ENCODE measurements at regions not wholly inside any gene's neighbourhood (a gene's known extent, or its start where the extent isn't known, plus 50 kb on each side); places are given as distances from the start of the nearest gene placed in this dataset.
"Not testable (repeated sequence)": the region's sequence is repeated elsewhere in the genome, so short reads cannot be mapped to it uniquely, and the experiment has no call there.

DNA sequence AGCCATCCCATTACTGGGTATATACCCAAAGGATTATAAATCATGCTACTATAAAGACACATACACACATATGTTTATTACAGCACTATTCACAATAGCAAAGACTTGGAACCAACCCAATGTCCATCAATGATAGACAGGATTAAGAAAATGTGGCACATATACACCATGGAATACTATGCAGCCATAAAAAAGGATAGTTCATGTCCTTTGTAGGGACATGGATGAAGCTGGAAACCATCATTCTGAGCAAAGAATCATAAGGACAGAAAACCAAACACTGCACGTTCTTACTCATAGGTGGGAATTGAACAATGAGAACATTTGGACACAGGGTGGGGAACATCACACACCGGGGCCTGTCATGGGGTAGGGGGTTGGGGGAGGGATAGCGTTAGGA is 60.3 kb upstream of the NMU start:
- DNase-seq, result not testable (repeated sequence)

DNA sequence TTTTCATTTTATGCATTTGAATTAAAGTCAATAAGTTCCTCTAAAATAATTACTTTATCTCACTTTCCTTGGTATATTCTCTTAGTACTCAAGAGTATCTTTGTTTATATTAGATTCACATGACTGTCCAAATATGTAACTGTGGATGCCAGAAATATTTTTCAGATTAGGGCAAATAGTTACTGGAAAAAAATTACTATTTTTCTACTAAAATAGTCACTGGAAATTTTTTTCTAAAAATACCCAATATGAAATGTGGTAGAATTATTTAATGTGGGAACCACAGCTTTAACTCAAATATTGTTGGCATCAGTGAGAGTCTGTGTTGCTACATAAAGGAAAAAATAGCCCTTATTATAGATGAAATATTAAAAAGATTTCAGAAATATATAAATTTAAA is 70.4 kb upstream of the NMU start:
- DNase-seq, result no peak

DNA sequence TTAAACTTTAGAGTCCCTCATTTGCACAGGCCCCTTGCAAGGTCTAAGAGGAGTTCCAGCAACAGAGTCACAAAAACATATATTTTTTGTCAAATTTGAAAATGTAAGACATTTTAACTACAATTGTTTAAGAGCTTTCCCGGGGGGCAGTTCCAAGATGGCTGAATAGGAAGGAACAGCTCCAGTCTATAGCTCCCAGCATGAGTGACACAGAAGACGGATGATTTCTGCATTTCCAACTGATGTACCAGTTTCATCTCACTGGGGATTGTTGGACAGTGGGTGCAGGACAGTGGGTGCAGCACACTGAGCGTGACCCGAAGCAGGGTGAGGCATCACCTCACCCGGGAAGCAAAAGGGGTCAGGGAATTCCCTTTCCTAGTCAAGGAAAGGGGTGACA is 71.4 kb upstream of the NMU start:
- DNase-seq, result no peak

DNA sequence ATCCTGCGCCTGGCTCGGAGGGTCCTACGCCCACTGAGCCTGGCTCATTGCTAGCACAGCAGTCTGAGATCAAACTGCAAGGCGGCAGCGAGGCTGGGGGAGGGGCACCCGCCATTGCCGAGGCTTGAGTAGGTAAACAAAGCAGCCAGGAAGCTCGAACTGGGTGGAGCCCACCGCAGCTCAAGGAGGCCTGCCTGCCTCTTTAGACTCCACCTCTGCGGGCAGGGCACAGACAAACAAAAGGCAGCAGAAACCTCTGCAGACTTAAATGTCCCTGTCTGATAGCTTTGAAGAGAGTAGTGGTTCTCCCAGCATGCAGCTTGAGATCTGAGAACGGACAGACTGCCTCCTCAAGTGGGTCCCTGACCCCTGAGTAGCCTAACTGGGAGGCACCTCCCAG is 71.9 kb upstream of the NMU start:
- DNase-seq, result not testable (repeated sequence)

DNA sequence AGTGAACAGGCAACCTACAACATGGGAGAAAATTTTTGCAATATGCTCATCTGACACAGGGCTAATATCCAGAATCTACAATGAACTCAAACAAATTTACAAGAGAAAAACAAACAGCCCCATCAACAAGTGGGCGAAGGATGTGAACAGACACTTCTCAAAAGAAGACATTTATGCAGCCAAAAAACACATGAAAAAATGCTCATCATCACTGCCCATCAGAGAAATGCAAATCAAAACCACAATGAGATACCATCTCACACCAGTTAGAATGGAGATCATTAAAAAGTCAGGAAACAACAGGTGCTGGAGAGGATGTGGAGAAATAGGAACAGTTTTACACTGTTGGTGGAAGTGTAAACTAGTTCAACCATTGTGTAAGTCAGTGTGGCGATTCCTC is 76.7 kb upstream of the NMU start:
- DNase-seq, result not testable (repeated sequence)

DNA sequence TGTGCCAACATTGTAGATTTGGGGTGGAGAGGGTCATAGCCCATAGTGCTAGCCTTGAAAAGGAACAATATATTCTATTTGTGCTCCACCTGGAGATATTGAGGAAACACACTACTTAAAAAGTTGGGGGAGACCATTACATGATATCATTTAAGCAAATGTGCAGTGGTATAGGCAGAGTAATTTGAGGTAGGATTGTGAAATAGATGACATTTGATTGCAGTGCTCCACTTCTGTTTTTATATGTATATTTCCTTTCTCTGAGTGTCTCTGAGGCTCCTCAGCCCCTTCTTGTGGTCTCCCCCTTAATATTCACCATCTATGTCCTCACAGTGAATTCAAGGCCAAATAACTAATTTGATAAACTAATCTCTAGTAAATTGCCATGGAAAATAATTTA is 85.6 kb upstream of the NMU start:
- DNase-seq, result no peak

DNA sequence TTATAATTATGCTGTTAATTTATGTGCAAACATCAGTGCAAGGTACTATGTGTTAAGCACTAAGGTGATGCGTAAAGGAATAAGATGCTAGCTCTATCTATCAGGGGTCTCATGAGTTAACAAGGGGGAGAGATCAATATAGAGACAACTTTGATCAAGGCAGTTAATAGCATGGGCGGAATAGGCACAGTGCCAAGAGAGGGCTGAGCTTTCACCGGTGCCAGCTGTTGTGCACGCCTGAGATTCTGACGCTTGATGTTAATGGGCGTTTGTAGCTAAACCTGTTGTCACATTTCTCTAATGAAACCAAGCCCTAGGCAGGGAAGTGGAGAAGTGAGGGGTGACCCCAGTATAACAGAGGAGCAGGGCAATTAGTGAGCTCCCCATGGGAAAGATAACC is 86.0 kb upstream of the NMU start:
- DNase-seq, result no peak

DNA sequence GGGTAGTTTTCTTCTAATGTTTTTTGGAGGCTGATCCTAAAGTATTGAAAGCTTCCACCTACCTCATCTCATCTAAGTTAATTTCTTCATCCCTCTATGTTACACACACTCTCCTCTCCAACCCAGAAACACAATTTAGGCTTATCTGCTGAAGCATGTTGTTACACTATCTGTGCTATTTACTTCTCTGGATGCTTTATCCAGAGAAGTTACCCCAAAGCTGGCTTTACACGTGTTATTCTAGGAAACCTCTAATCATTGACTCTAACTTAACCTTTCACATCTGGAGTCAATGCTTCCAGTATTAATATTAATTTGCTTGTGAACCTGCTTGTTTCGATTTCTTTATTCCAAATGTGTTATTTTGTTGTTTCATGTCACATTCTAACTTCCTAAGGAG is 87.3 kb upstream of the NMU start:
- DNase-seq, result no peak

DNA sequence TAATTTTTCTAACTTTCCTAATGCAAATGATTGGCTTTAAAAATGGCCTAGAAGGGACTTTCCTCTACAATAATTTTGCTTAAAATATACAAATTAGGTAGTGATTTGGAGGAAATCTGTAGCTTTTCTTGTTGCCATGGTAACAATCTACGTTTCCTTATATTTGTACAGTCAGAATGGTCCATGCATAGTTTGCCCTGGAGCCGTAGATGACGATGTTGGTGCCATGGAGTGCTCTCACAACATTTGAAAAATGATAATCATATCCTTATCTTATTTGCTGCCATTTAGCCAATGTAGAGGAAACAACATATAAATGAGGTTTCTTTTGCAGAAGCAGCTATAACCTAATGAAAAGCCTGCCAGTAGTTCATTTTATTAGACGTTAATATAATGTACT is 89.0 kb upstream of the NMU start:
- no peak for DNase-seq

DNA sequence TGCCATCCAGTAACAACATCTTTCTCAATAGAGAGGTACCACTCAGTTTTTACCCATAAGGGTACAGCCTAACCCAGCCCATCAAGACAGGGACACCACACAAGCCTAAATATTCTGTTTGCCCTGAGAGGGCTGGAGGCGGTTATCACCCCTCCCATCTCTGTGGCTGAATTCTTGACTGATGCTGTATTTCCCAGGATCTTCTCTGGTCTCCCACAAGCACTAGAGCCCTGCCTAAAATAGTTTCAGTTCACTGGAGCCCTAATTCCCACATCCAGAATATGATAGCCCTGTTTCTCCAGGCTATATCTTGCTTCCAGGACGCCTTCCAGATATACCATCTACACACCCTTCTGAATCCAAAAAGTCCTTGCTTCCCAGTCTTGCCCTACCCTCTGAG is 91.6 kb upstream of the NMU start:
- no peak for DNase-seq

DNA sequence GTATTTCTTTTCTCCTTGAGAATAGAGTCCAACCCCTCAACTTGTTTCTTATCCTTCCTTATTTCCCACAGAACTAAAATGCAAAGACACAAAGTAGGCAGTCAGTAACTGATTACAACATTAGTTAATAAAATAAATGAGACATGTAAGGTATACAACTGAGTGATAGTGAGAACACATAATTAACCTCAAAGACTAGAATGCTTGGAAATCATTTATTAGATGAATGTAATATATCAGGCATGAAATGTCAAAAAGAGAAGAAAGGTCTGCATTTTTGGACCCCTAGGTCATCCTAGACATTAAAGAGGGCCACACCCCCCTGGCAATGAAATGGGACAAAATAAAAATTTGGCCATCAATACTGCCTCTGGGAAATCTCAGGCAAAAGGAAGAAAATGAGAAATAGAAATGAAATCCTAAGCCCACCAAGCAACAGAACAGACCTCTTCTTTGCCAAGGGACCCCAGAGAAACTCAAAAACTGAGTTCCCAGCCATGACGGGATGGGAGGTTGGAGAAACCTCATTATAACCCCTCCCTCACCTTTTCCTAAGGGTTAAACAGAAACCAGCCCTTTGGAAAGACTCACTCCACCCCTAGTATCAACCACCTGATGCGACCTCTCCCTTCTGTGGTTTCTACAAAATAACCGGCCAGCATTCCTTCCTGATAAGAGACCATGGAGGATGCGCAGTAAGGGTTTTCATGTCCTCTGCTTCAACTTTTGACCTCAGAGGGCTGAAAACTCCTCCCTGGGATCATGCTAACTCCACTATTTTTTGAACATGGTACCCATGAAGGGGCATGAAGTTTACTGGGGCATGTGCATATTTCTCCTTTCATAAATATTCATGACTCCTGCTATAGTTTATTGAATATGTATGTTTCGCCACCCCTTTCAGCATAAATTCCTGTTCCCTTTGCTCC is 90.0 kb upstream of the EXOC1L start:
- no peak for DNase-seq

DNA sequence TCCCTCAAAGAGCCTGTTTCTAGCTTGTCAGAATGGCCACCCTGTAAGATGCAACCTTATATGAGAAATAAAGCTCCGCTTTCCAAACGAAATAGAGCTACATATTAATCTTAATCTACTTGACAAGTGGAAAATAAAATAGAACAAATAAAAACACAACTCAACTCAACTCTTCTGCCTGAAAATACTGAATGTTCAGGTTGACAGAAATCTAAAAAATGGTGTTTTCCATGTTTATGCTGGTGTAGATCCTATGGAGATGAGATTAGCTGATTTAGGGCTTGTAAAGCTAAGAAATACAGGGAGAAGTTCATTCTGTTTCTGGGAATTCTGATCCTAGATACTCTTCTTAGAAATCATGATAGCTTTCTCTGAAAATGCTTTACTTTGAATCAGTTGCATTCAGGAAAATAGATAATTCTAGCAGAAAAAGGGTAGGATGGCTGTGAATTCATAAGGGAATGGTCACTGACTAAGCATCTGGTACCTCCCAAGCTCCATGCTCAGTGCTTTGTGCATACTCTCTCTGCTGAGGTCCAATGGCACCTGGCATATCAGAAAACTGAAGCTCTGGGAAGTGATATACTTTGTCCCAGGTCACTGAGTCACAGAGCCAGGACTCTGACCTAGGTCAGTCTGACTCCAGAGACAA is 89.2 kb upstream of the EXOC1L start:
- no peak for DNase-seq

DNA sequence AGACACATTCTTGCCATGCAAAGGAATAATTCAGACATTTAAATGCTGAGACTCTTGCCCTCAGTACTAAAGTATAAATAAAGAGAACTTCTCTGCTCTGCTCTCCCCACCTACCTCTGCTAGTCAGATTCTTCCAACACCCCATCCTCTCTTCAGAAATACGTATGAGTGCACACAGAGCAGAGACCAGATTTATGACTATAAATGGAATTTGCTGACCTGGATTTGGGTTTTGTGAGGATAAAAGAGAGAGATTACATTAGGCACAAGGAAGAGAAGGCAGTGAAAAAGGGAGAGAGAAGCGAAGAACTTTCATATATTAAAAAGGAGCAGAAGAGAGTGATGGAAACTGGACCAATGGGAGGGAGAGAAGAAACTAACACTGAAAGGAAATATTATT is 87.6 kb upstream of the EXOC1L start:
- DNase-seq, result no peak

DNA sequence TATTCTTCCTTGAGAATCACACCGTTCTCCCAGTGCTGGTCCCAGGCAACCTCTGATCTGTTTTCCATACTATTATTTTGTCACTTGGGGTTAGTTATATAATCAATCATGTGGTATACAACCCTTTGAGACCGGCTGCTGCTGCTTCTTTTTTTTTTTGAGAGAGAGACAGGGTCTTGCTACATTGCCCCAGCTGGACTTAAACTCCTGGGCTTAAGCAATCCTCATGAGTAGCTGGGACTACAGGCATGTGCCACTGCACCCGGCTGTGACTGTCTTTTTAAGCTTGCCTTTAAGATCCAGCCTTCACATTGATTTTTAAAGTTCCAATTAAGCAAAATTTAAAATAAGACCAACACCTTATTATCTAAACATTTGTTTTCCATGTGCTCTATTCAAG is 86.7 kb upstream of the EXOC1L start:
- DNase-seq, result no peak

DNA sequence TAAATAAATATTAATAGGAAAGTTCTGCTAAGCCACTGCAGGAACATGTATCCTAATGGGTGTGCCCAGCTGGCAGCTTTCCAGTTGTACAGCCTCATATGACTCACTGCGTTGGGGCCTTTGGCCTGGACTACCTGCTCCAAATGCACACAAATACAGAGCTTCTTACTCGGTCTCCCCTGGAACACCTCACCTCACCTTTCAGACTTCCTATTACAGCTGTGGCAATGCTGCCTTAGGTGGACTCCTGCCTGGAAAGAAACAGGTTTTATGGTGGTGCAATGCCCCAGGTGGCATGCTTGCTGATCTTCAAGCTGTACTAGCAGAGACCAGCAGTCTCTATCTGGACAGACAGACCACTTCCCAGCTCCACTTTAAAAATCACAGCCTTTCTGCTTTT is 85.7 kb upstream of the EXOC1L start:
- DNase-seq, result no peak

DNA sequence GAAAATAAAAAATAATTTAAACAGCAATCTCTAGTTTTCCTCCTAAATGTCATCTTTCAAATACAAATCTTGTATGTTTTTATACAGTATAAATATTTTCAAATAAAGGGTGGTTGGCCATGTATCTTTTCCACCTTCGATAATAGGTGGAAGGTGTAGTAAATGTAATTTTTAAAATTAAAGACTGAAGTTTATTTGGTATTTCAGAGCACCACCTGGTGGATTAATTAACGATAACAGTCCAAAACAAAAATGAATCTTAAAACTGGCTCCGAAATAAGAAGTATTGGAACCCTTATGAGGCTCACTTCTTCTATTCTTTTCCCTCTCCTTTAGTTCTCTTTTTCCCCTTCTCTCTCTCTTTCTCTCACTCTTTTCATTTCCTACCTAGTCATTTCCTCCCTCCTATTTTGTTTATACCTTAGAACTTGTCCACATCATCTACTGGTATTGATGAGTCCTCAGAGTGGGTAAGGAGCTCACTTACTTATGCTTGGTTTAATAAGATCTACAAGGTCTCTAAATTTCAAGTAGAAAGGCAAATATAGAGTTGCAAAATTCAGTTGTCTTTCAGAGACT is 82.9 kb upstream of the EXOC1L start:
- DNase-seq, result peak; percentile 2

DNA sequence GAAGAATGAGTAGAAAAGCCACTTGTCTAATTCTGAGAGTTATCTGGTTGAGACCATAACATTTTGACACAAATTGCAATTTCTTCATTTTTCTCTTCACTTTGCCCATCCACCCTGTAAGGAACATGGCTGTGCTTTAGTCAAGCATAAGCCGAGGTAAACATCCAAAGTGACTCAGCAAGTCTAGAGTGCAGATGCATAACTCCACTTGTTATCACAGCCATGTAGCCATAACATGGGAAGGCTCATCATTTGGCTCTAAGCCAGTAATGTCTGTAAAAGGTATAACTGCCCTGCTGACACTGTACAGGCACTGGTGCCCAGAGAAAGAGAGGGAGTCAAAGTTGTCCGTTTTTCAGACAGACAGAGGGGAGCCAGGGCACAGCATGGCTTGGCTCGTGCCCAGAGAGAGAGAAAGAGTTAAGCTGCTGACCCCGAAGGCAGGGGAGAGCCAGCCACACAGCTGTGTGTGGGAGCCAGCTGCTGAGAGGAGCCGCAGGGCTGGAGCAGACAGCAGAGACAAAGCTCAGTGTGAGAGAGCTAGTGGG is 76.9 kb upstream of the EXOC1L start:
- DNase-seq, result no peak

DNA sequence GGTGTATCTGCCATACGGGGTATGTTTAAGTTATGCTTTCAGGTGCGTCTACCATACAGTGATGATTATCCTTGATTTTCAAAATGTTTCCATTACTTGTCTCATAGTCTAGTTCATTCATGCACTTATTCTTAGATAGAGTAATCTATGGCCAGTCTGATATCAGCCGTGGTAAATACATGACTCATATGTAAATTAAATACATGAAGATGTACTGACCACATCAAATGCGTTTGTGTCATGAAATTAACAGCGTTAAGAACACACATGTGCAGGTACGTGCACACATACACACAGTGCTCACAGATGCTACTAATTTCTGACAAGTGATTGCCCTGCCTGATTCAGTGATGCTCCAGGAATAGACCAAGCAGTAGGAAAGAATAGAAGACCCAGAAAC is 75.2 kb upstream of the EXOC1L start:
- DNase-seq, result no peak

DNA sequence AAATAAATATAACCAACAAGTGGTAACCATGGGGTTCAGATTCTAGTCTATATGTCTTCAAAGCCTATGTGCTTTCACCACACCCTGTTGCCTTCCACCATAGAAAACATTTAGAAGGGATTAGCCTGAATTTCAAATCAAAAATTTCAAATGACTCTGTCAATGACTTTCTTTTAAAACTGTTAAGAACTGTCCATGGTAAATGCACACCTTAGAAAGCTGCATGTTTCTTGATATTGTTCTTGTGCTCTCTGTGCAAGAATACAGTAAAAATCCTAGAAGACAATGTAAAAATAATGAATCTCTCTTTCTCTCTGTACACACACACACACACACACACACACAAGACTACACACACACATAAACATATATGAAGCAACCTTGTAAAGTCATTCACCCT is 74.6 kb upstream of the EXOC1L start:
- DNase-seq, result no peak

DNA sequence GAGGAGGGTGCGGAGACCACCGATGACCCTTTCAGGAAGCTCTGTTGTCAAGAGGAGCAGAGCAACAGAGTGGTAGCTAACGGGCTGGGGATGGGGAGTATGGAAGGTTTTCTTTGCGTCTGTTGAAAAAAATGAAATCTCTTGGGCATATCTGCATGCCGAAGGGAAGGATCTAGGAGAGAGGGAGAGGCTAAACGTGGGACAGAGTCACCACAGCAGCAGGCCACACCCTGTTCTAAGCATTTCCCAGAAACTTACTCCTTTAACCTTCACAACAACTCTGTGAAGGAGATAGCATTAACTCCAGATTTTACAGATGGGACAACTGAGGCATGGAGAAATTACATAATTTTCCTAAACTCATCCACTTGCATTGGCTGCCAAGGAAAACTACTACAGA is 71.8 kb upstream of the EXOC1L start:
- DNase-seq, result no peak

DNA sequence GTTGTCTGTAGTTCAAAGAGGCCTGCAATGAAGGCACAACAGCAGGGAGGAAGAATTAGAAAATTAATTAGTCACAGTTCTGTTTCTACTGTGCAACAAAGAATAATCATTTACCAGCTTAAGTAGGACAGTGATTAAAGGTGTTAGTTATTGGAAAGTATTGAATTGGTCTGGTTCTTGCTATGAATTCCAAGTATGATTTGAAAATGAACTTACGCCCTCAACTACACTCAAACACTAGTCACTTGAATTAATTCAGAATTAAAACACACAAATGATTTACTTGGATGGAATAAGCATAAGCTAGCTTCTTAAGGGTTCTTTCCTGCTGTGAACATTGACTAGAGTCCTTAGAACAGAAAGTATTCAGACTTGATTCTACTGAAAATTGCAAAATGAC is 69.9 kb upstream of the EXOC1L start:
- DNase-seq, result no peak

DNA sequence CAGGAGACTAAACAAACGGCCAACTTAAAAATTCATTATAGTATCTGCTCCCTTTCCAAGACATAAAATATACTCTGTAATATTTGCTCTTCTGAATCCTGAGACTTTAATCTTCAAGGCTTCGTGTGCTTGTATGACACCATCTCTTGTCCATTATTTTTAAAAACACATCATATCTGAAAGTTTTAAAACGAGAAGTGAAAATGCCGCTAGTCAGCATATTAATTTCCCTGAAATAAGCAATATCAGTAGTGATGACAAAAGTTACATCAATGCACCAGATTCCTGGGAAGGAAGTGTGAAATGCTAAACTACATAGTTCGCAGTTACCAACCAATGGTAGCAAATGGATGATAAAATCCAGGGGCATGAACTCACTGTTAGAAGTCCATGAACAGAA is 66.8 kb upstream of the EXOC1L start:
- no peak for DNase-seq

DNA sequence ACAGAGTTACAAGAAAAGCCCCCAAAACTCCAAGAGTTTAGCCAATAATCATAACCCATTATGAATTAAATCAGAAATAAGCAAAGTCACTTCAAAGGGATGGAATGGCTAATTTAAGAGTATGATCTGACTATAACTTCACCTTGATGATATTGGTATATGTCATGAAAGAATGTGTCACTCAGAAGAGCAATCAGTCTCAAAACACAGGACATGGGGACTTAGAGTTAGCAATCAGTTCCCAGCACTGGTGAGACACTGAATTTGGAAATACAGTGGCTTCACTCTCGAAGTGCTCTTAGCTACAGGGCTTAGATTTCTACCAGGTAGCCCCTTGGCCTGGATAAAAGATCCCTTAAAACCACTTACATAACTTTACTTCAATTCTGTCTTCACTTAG is 65.7 kb upstream of the EXOC1L start:
- no peak for DNase-seq

DNA sequence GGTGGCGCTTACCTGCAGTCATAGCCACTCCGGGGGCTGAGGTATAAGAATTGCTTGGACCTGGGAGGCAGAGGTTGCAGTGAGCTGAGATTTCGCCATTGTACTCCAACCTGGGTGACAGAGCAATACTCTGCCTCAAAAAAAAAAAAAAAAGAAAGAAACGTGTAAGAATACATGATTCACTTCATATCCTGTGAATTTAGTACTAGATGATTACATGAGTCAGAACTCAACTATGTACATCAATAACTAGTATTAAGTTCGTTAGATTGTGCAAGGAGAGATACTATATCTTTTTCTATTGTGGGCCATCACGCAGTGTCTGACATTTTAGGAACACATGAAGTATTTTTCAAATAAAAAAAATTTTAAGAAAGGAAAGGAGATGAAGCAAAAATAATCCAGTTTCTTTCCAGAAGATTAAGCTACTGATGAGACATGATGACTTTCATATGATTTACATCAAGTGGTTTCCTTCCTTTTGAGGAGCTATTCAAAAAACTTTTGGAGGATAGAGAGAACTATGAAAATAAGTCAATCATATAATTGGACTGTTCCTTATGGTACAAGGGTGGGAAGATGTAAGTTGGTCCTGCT is 64.7 kb upstream of the EXOC1L start:
- DNase-seq, result no peak

All from CD4-positive, alpha-beta T cell treated with Interleukin-12 subunit alpha and Interleukin-12 subunit beta, for 1 hour (primary cell).